Endothelial cell of umbilical vein (primary cell): ENCODE measurements at regions not wholly inside any gene's neighbourhood (a gene's known extent, or its start where the extent isn't known, plus 50 kb on each side); places are given as distances from the start of the nearest gene placed in this dataset.

Experiments
- BruUV-seq: library from RNA; stranded (reverse); fragments of 400-500 nt; replicated peaks from 2 replicates; lab custom pipeline; 2021; lab: Mats Ljungman, UMichigan
- CTCF ChIA-PET: fragments of 300-600, 350-600 bp; sonication (Branson Sonifier 250); formaldehyde crosslinking; loops from one replicate; lab custom pipeline; 2021; ENCODE audit warnings: antibody characterized with exemption, inconsistent platforms; lab: Charles Lee
- POLR2A ChIA-PET: fragments of 300-600, 350-600 bp; sonication (Branson Sonifier 250); formaldehyde crosslinking; loops from one replicate; lab custom pipeline; 2021; ENCODE audit warnings: antibody characterized with exemption, inconsistent platforms; lab: Charles Lee
- DNase-seq: peaks from one replicate; pipeline ENCODE4 v3.0.0-alpha.2; 2011; ENCODE audit warnings: low read depth, low spot score
- FAIRE-seq: peaks from 2 replicates; lab custom pipeline; 2011; peaks lifted over from hg19 to GRCh38; lab: Jason Lieb, UNC
- H2AFZ ChIP-seq: 2 replicates; pipeline ENCODE4 v1.6.0; 2012; ENCODE audit warnings: low read depth, low read length, control low read depth, inconsistent platforms
- H3K27ac ChIP-seq: 2 replicates; pipeline ENCODE4 v1.5.1; 2011; ENCODE audit warnings: low read depth, mild to moderate bottlenecking, control low read depth, low read length, moderate library complexity; ENCODE audit not compliant: insufficient read depth
- H3K27me3 ChIP-seq, 2 experiments: 2 replicates each; pipeline versions ENCODE4 v1.6.0 to v1.6.1; 2011; ENCODE audit warnings: low read length in 2 of 2, mixed read lengths in 1 of 2; ENCODE audit not compliant: control insufficient read depth in 2 of 2, insufficient read depth in 2 of 2
- H3K36me3 ChIP-seq, 2 experiments: 2 replicates in 1 of 2; 3 replicates in 1 of 2; pipeline ENCODE4 v1.5.1; 2011; ENCODE audit warnings: low read length in 2 of 2, mild to moderate bottlenecking in 1 of 2, moderate library complexity in 1 of 2; ENCODE audit not compliant: control insufficient read depth in 2 of 2, insufficient read depth in 2 of 2; ENCODE audit errors: extremely low read depth in 1 of 2
- H3K4me1 ChIP-seq: 3 replicates; pipeline ENCODE4 v1.5.1; 2011; ENCODE audit warnings: mild to moderate bottlenecking, low read length; ENCODE audit not compliant: control insufficient read depth, insufficient read depth; ENCODE audit errors: extremely low read depth
- H3K4me2 ChIP-seq: 2 replicates; pipeline ENCODE4 v1.6.1; 2011; ENCODE audit warnings: low read length, control low read depth, mixed read lengths; ENCODE audit not compliant: insufficient read depth
- H3K4me3 ChIP-seq, 3 experiments: fragments of 200-600 bp in 1 of 3; sonication (generic), shearing (Covaris generic) in 1 of 3; replicated peaks in 1 of 3; 2 replicates each; pipeline ENCODE4 v1.5.1; 2011 to 2016; ENCODE audit warnings: control low read depth in 3 of 3, low read length in 3 of 3, mild to moderate bottlenecking in 2 of 3, inconsistent platforms in 1 of 3, low read depth in 1 of 3, moderate library complexity in 1 of 3; ENCODE audit not compliant: insufficient read depth in 1 of 3
- H3K79me2 ChIP-seq: 2 replicates; pipeline ENCODE4 v1.6.0; 2012; ENCODE audit warnings: low read length, inconsistent platforms; ENCODE audit not compliant: control insufficient read depth, insufficient read depth
- H3K9ac ChIP-seq: replicated peaks from 2 replicates; pipeline ENCODE3; 2011; ENCODE audit warnings: low read length, control low read depth; ENCODE audit not compliant: insufficient read depth; ENCODE audit errors: extremely low read depth
- H3K9me1 ChIP-seq: replicated peaks from 3 replicates; pipeline ENCODE4 v1.6.0; 2011; ENCODE audit warnings: mild to moderate bottlenecking, low read length; ENCODE audit not compliant: control insufficient read depth, insufficient read depth; ENCODE audit errors: extremely low read depth
- H3K9me3 ChIP-seq: replicated peaks from 2 replicates; pipeline ENCODE4 v1.5.1; 2012; ENCODE audit warnings: low read length, inconsistent platforms; ENCODE audit not compliant: control insufficient read depth, insufficient read depth
- H4K20me1 ChIP-seq: replicated peaks from 2 replicates; pipeline ENCODE3; 2011; ENCODE audit warnings: mild to moderate bottlenecking, low read length; ENCODE audit not compliant: control insufficient read depth, insufficient read depth; ENCODE audit errors: extremely low read depth
- EZH2 ChIP-seq: IDR thresholded peaks from 2 replicates; pipeline ENCODE4 v1.6.1; 2012; ENCODE audit warnings: borderline replicate concordance, low read depth, mild to moderate bottlenecking, moderate library complexity, low read length, inconsistent platforms; ENCODE audit not compliant: severe bottlenecking
- FOS ChIP-seq: IDR thresholded peaks from 2 replicates; pipeline ENCODE4 v1.6.1; 2011; ENCODE audit warnings: mild to moderate bottlenecking, low read length, moderate library complexity, borderline replicate concordance; ENCODE audit not compliant: insufficient read depth
- GATA2 ChIP-seq: IDR thresholded peaks from 2 replicates; pipeline ENCODE4 v1.7.0; 2011; ENCODE audit warnings: low read depth, mild to moderate bottlenecking, moderate library complexity, mixed read lengths, low read length; ENCODE audit not compliant: insufficient read length, insufficient read depth
- JUN ChIP-seq: IDR thresholded peaks from 2 replicates; pipeline ENCODE4 v1.6.1; 2011; ENCODE audit warnings: borderline replicate concordance, low read depth; ENCODE audit not compliant: insufficient read length, insufficient read depth
- MYC ChIP-seq: IDR thresholded peaks from one replicate; pipeline ENCODE4 v1.6.1; 2011; ENCODE audit warnings: mild to moderate bottlenecking, low read depth, low read length
- POLR2A ChIP-seq: IDR thresholded peaks from 2 replicates; pipeline ENCODE4 v1.6.1; 2012; ENCODE audit warnings: low read depth, mild to moderate bottlenecking, control low read depth, low read length
- POLR2AphosphoS5 ChIP-seq: IDR thresholded peaks from 2 replicates; pipeline ENCODE4 v1.6.1; 2012; ENCODE audit warnings: low read depth, mild to moderate bottlenecking, control low read depth, low read length, moderate library complexity; ENCODE audit not compliant: insufficient read depth
- dilution Hi-C: fragments of 300-500 bp; cut with MboI; formaldehyde crosslinking; loops from one replicate; pipeline ENCODE4 v1.15.0; 2019; ENCODE audit warnings: low sequenced_read_pairs; ENCODE audit not compliant: extremely low pct_ligation_motif_present
- intact Hi-C: fragments of 100-400 bp; cut with micrococcal nuclease; formaldehyde crosslinking; loops from one replicate; pipeline ENCODE4 v1.10.0; 2022
- TF ChIP-seq, protein P1 (sequence below), 2 donors: IDR thresholded peaks; 1 replicate in 1 of 2; 2 replicates in 1 of 2; pipeline ENCODE4 v1.5.1; 2011; ENCODE audit warnings: low read length in 2 of 2, mild to moderate bottlenecking in 2 of 2, moderate library complexity in 2 of 2, control low read depth in 1 of 2, inconsistent platforms in 1 of 2, low read depth in 1 of 2; ENCODE audit not compliant: insufficient read depth in 1 of 2; ENCODE audit errors: extremely low read depth in 1 of 2
- TF ChIP-seq, protein P2 (sequence below): IDR thresholded peaks from 2 replicates; pipeline ENCODE4 v1.6.1; 2011; ENCODE audit not compliant: insufficient read depth, insufficient read length

DNA sequence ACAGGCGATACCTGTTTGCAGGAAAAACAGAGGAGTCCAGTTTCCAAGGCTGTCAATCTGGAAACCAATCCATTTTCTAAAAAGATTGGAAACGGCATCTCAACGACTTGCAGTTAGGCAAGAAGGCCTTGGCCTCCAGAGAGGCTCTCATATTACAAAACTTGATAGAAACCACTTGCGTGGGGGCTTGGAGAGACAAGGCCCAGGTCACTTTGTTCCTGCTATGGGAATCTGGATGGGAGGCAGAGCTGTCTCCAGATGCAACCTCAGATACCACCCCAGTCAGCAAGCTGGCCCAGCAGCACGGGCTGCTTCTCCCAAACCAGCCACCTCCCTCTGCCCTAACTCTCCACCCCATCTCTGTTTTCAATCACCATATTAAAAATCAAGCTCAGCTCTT, 298.8 kb downstream of the TNS1 start:
- dilution Hi-C loops (no loop called here), intact Hi-C loops (no loop called here)
- no peaks in the 10 kb centered on the region for H3K36me3 ChIP-seq
- no peak overlapping the region for H2AFZ ChIP-seq
- no peak overlapping the region for H3K27ac ChIP-seq
- TF ChIP-seq POLR2A = no peak
- TF ChIP-seq JUN = no peak
- TF ChIP-seq POLR2AphosphoS5 = no peak
- no peak for TF ChIP-seq MYC
- no peak for TF ChIP-seq EZH2
- TF ChIP-seq GATA2 = no peak
- TF ChIP-seq, protein P1, sequence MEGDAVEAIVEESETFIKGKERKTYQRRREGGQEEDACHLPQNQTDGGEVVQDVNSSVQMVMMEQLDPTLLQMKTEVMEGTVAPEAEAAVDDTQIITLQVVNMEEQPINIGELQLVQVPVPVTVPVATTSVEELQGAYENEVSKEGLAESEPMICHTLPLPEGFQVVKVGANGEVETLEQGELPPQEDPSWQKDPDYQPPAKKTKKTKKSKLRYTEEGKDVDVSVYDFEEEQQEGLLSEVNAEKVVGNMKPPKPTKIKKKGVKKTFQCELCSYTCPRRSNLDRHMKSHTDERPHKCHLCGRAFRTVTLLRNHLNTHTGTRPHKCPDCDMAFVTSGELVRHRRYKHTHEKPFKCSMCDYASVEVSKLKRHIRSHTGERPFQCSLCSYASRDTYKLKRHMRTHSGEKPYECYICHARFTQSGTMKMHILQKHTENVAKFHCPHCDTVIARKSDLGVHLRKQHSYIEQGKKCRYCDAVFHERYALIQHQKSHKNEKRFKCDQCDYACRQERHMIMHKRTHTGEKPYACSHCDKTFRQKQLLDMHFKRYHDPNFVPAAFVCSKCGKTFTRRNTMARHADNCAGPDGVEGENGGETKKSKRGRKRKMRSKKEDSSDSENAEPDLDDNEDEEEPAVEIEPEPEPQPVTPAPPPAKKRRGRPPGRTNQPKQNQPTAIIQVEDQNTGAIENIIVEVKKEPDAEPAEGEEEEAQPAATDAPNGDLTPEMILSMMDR (IDR thresholded peaks at IDR 0.05; ENCODE audit: extremely low read depth in 1 of 2, insufficient read depth in 1 of 2, low read depth in 1 of 2, low read length in 2 of 2) = no peak
- no peak for TF ChIP-seq FOS
- TF ChIP-seq, protein P2, sequence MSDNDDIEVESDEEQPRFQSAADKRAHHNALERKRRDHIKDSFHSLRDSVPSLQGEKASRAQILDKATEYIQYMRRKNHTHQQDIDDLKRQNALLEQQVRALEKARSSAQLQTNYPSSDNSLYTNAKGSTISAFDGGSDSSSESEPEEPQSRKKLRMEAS = no peak
- no peaks in the 10 kb centered on the region for H3K9me3 ChIP-seq
- H3K4me2 ChIP-seq = no peak overlapping the region
- DNase-seq (no peak), FAIRE-seq (no peak)
- ChIA-PET POLR2A (no interaction called here), CTCF (interaction anchor here (2.0 kb wide), 1 partner anchor 9 kb away, joined by 6 read pairs; no protein-coding TSS in a partner anchor)
- no peak overlapping the region for H3K9ac ChIP-seq
- H3K4me3 ChIP-seq = no peak overlapping the region
- H3K4me1 ChIP-seq = no peaks in the 10 kb centered on the region
- H3K9me1 ChIP-seq = no peaks in the 10 kb centered on the region
- H3K27me3 ChIP-seq = peaks cover 0 to 2% of the 10 kb centered on the region in 2 experiments
- no peaks in the 10 kb centered on the region for H3K79me2 ChIP-seq
- no peaks in the 10 kb centered on the region for H4K20me1 ChIP-seq
- BruUV-seq = no TSS peak
